GM21381 (cell line): ENCODE measurements at regions not wholly inside any gene's neighbourhood (a gene's known extent, or its start where the extent isn't known, plus 50 kb on each side); places are given as distances from the start of the nearest gene placed in this dataset.

Source experiments
- ATAC-seq: cut with Tn5 transposase; IDR thresholded peaks from one replicate; pipeline ENCODE4 v1.9.1; 2021; ENCODE audit warnings: mild to moderate bottlenecking, moderate library complexity; ENCODE audit not compliant: unreplicated experiment

- no peak for ATAC-seq
These were observed 90.1 kb upstream of the PDE3A start for GRCh38 chr12:20278276-20278675.

- ATAC-seq: no peak
These were observed 87.8 kb upstream of the PDE3A start for GRCh38 chr12:20280515-20280914.

DNA sequence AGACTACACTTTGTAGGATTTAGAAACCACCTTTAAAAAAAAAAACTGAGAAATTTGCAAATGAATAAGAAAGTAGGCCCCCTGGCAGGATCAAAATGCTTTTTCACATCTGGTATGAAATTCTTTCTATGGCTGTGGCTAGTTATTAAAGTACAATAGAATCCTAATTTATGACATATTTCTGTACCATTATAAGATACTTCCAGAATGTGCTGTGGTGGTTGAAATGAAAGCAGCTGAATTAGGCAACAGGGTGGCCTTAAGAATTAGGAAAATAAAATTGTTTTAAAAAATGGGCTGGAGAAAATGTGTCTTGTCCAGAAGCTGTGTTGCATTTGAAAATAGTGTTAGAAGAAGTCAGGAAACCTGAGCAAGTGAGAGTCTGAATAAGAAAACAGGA, 85.9 kb upstream of the PDE3A start:
- no peak for ATAC-seq

DNA sequence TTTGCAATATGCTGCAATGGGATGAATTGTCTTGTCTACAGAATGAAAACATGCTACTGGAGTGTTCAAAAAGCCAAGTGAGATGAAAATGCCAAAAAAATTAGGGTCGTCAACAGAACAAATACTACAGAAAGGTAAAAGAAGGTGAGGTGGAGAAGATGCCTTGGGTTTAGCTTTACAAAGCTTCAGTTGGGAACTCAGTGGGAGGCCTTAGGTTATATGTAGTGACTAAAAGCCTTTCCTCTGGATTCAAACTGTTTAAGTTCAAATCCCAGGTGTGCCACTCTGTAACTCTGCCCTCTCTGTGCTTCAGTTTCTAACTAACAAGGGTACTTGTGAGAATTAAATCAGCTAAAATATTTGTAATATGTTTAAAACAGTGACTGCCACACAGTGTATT, 84.9 kb upstream of the PDE3A start:
- no peak for ATAC-seq

DNA sequence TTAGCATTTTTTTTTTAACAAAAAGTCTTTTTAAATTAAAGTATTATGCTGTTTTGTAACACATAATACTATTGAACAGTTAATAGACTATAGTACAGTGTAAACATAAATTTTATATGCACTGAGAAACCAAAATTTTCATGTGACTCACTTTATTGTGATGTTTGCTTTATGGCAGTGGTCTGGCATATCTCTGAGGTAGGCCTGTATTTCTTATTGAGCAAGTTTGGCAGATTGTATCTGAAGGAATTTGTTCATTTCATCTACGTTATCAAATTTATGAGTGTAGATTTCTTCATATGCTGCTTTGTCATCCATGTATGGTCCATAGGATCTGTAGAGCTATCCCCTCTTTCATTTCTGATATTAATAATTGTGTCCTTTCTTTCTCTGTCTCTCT, 78.8 kb upstream of the PDE3A start:
- no peak for ATAC-seq

- no peak for ATAC-seq
These were observed 67.9 kb upstream of the PDE3A start for GRCh38 chr12:20300457-20300856.

DNA sequence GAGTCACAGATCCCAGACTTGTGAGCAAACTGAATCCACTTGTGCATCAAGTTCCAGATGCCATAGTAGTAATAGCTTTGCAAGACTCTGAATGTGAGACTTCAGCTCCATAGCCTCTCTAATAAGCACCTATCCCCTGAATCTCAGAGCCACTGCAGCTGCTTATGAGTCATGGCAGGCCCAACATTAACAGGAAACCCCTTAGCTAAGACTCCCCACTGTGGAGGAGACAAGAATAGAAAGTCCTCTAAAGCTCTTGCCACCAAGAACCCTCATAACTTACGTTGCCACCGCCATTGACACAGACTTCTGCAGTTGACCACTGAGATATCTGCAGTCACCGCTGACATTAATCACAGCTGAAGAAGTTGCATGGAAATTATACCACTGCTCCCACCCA, 62.9 kb upstream of the PDE3A start:
- ATAC-seq: no peak

DNA sequence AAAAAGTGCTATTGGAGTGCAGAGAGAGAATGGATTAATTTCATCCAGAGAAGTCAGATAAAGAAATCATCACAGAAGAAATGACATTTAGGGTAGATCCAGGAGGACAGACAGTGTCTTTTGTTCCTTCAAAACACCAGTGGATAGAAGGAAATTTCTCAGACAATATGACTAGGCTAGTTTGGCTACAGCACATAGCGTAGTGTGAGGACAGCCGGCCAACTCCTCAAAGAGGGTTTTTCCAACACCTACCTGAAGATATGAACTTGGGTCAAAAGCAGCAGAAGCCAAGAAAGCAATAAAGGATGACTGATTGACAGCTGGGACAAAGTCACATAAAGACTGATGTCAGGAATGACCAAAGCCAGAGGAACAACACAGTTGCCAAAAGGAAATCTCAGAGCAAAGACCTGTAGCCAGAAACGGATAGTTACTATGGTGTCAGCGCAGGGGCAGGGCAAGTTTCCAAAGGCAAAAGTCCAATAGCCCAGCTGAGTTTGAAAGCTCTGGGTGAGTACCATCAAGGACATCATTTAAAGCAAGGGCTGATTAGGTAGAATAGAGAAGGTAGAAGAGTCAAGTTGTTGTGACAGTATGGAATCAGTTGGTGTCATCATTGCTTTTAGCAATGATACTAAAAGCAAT, 58.7 kb upstream of the PDE3A start:
- ATAC-seq: no peak

DNA sequence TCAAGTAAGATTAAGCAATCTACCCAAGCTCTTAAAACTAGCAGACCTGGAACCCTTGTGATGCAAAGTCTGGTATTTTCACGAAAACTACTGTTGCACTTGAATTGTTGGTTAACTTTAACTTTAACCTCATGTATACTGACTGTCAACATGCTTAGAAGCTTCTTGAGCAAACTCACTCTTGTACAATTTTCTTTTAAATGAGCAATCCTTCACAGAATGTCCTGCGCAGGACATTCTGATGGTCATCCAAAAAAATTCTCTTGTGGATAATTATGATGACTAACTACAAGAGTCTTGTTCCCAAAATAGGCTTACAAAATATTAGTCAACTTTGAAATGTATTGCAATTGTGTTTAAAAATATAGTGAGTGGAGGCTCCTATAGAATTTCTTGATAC, 54.0 kb upstream of the PDE3A start:
- no peak for ATAC-seq

- no peak for ATAC-seq
These were observed 50.8 kb upstream of the PDE3A start for GRCh38 chr12:20317554-20317953.
